ENCODE measurements at regions not wholly inside any gene's neighbourhood (a gene's known extent, or its start where the extent isn't known, plus 50 kb on each side); places are given as distances from the start of the nearest gene placed in this dataset.

DNA sequence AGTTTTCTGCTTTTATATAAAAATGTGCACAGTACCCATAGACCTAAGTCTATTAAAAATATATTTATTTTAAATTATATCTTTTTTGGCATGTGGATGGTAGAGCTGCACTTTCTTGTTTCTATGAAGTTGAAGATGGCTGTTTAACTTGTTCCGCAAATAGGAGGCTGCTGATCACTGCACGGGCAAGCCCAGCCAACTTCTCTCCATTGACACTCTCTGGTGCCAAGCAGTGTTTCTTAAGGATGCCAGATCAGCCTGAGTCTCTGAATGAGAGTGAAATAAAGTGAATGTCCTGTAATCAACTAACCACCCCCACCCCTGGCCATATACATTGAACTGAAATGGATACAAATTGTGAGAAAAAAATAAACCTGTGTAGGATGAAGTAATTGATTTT, 202.9 kb upstream of the KLHL1 start:
- no peak overlapping the region for H3K27ac Mint-ChIP-seq (ENCODE audit: unreplicated experiment)
- H3K27me3 Mint-ChIP-seq (ENCODE audit: low read depth, unreplicated experiment) = no peaks in the 10 kb centered on the region
- no peaks in the 10 kb centered on the region for H3K9me3 Mint-ChIP-seq (ENCODE audit: unreplicated experiment)
- H3K4me3 Mint-ChIP-seq (ENCODE audit: unreplicated experiment) = no peak overlapping the region
- H3K4me1 Mint-ChIP-seq (ENCODE audit: low read depth, unreplicated experiment) = no peaks in the 10 kb centered on the region
- FAIRE-seq (no peak), DNase-seq (ENCODE audit: low read depth) (no peak)
- no peaks in the 10 kb centered on the region for H3K36me3 Mint-ChIP-seq (ENCODE audit: low read depth, unreplicated experiment)
- H4K20me1 ChIP-seq (ENCODE audit: insufficient read depth, low read length) = no peaks in the 10 kb centered on the region
- no peak overlapping the region for H3K4me3 ChIP-seq (ENCODE audit: insufficient read depth, low read depth, low read length)
- no peak overlapping the region for H3K4me2 ChIP-seq (ENCODE audit: low read length)
- H3K9me3 ChIP-seq (ENCODE audit: insufficient read depth, low read depth, low read length) = no peaks in the 10 kb centered on the region
- no peak overlapping the region for H3K9ac ChIP-seq (ENCODE audit: low read length)
- no peak overlapping the region for H3K27ac ChIP-seq (ENCODE audit: low read depth, low read length)
- TF ChIP-seq EZH2 (IDR thresholded peaks at IDR 0.05; ENCODE audit: insufficient read depth, low read length) (no peak), CTCF (IDR thresholded peaks at IDR 0.05; ENCODE audit: insufficient read depth, low read depth, low read length) (no peak)
- no peak overlapping the region for H2AFZ ChIP-seq (ENCODE audit: low read depth, low read length)
- H3K79me2 ChIP-seq (ENCODE audit: insufficient read depth, low read length) = no peaks in the 10 kb centered on the region
- H3K27me3 ChIP-seq (ENCODE audit: insufficient read depth, low read length) = no peaks in the 10 kb centered on the region
- H3K36me3 ChIP-seq (ENCODE audit: insufficient read depth, low read length) = no peaks in the 10 kb centered on the region
- H3K4me1 ChIP-seq (ENCODE audit: insufficient read depth, low read length) = no peaks in the 10 kb centered on the region

- Histone ChIP-seq H3K27me3 (ENCODE audit: insufficient read depth, low read length) (no peaks in the 10 kb centered on the region), H3K4me1 (ENCODE audit: insufficient read depth, low read length) (no peaks in the 10 kb centered on the region), H3K36me3 (ENCODE audit: insufficient read depth, low read length) (no peaks in the 10 kb centered on the region), H3K4me3 (ENCODE audit: insufficient read depth, low read depth, low read length) (no peak overlapping the region), H3K9me3 (ENCODE audit: insufficient read depth, low read depth, low read length) (no peaks in the 10 kb centered on the region), H3K27ac (ENCODE audit: low read depth, low read length) (no peak overlapping the region), H3K79me2 (ENCODE audit: insufficient read depth, low read length) (no peaks in the 10 kb centered on the region), H2AFZ (ENCODE audit: low read depth, low read length) (no peak overlapping the region), H4K20me1 (ENCODE audit: insufficient read depth, low read length) (no peaks in the 10 kb centered on the region), H3K9ac (ENCODE audit: low read length) (no peak overlapping the region), H3K4me2 (ENCODE audit: low read length) (no peak overlapping the region)
- H3K4me3 Mint-ChIP-seq (ENCODE audit: unreplicated experiment) = no peak overlapping the region
- no peaks in the 10 kb centered on the region for H3K27me3 Mint-ChIP-seq (ENCODE audit: low read depth, unreplicated experiment)
- no peak overlapping the region for H3K27ac Mint-ChIP-seq (ENCODE audit: unreplicated experiment)
- DNase-seq (ENCODE audit: low read depth) = peak; percentile 2
- H3K36me3 Mint-ChIP-seq (ENCODE audit: low read depth, unreplicated experiment) = no peaks in the 10 kb centered on the region
- no peaks in the 10 kb centered on the region for H3K9me3 Mint-ChIP-seq (ENCODE audit: unreplicated experiment)
- FAIRE-seq = no peak
- TF ChIP-seq CTCF (IDR thresholded peaks at IDR 0.05; ENCODE audit: insufficient read depth, low read depth, low read length) = peak; percentile 47
- no peak for TF ChIP-seq EZH2 (IDR thresholded peaks at IDR 0.05; ENCODE audit: insufficient read depth, low read length)
- no peaks in the 10 kb centered on the region for H3K4me1 Mint-ChIP-seq (ENCODE audit: low read depth, unreplicated experiment)
Measured at GRCh38 chr13:70310396-70311119, 202.3 kb upstream of the KLHL1 start.

DNA sequence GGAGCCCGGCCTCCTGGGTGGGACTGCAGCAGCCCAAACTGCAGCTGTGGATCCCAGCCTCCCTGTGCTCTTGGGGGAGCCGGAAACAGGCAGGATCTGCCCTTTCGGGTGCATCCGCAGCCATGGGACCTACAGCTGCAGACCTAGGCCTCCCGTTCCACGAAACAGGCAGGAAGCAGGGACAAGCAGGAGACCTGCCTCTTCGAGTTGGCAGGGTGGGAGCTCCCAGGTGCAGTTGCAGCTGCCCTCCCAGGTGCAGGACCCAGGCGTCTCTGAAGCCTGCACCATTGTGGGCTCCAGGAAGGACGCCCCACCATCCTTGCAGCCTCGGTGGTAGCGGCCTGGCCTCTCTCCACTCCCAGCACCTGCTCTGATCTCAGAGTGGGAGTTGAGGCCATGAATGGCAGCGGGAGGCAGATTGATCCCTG, 189.0 kb upstream of the KLHL1 start:
- H3K36me3 Mint-ChIP-seq (ENCODE audit: low read depth, unreplicated experiment) = no peaks in the 10 kb centered on the region
- H3K4me3 ChIP-seq (ENCODE audit: insufficient read depth, low read depth, low read length) = no peak overlapping the region
- no peak overlapping the region for H2AFZ ChIP-seq (ENCODE audit: low read depth, low read length)
- no peaks in the 10 kb centered on the region for H3K79me2 ChIP-seq (ENCODE audit: insufficient read depth, low read length)
- H3K4me3 Mint-ChIP-seq (ENCODE audit: unreplicated experiment) = no peak overlapping the region
- no peaks in the 10 kb centered on the region for H3K4me1 ChIP-seq (ENCODE audit: insufficient read depth, low read length)
- H3K4me2 ChIP-seq (ENCODE audit: low read length) = no peak overlapping the region
- no peak overlapping the region for H3K27ac ChIP-seq (ENCODE audit: low read depth, low read length)
- H3K4me1 Mint-ChIP-seq (ENCODE audit: low read depth, unreplicated experiment) = no peaks in the 10 kb centered on the region
- no peaks in the 10 kb centered on the region for H3K27me3 ChIP-seq (ENCODE audit: insufficient read depth, low read length)
- H4K20me1 ChIP-seq (ENCODE audit: insufficient read depth, low read length) = no peaks in the 10 kb centered on the region
- peaks cover 6% of the 10 kb centered on the region for H3K9me3 ChIP-seq (ENCODE audit: insufficient read depth, low read depth, low read length)
- FAIRE-seq = no peak
- no peak overlapping the region for H3K27ac Mint-ChIP-seq (ENCODE audit: unreplicated experiment)
- H3K9me3 Mint-ChIP-seq (ENCODE audit: unreplicated experiment) = peaks cover 6% of the 10 kb centered on the region
- H3K9ac ChIP-seq (ENCODE audit: low read length) = no peak overlapping the region
- no peak for DNase-seq (ENCODE audit: low read depth)
- no peak for TF ChIP-seq CTCF (IDR thresholded peaks at IDR 0.05; ENCODE audit: insufficient read depth, low read depth, low read length)
- TF ChIP-seq EZH2 (IDR thresholded peaks at IDR 0.05; ENCODE audit: insufficient read depth, low read length) = no peak
- no peaks in the 10 kb centered on the region for H3K36me3 ChIP-seq (ENCODE audit: insufficient read depth, low read length)
- H3K27me3 Mint-ChIP-seq (ENCODE audit: low read depth, unreplicated experiment) = no peaks in the 10 kb centered on the region

Data from astrocyte (in vitro differentiated cells and primary cell).